Keratinocyte (primary cell): ENCODE measurements at regions not wholly inside any gene's neighbourhood (a gene's known extent, or its start where the extent isn't known, plus 50 kb on each side); places are given as distances from the start of the nearest gene placed in this dataset.

Source experiments
- DNase-seq: peaks from one replicate; pipeline ENCODE4 v3.0.0-alpha.2; 2011; ENCODE audit warnings: low read depth, missing footprints, low spot score
- FAIRE-seq: peaks from 2 replicates; lab custom pipeline; 2011; peaks lifted over from hg19 to GRCh38; lab: Jason Lieb, UNC
- H2AFZ ChIP-seq: 2 replicates; pipeline ENCODE4 v1.6.0; 2012; ENCODE audit warnings: low read length, control low read depth, inconsistent platforms; ENCODE audit not compliant: control insufficient read depth
- H3K27ac ChIP-seq: 2 replicates; pipeline ENCODE4 v1.5.1; 2011; ENCODE audit warnings: low read length; ENCODE audit not compliant: control insufficient read depth, insufficient read depth
- H3K27me3 ChIP-seq: 3 replicates; pipeline ENCODE4 v1.6.0; 2011; ENCODE audit warnings: low read length; ENCODE audit not compliant: control insufficient read depth, insufficient read depth; ENCODE audit errors: extremely low read depth
- H3K36me3 ChIP-seq, 2 experiments: 2 replicates in 1 of 2; 3 replicates in 1 of 2; pipeline ENCODE4 v1.5.1; 2011; ENCODE audit warnings: low read length in 2 of 2, mild to moderate bottlenecking in 1 of 2; ENCODE audit not compliant: control insufficient read depth in 2 of 2, insufficient read depth in 2 of 2; ENCODE audit errors: extremely low read depth in 1 of 2
- H3K4me1 ChIP-seq: 3 replicates; pipeline ENCODE4 v1.5.1; 2011; ENCODE audit warnings: low read length; ENCODE audit not compliant: control insufficient read depth, insufficient read depth; ENCODE audit errors: extremely low read depth
- H3K4me2 ChIP-seq: 3 replicates; pipeline ENCODE4 v1.6.0; 2011; ENCODE audit warnings: low read depth, low read length; ENCODE audit not compliant: control insufficient read depth, insufficient read depth; ENCODE audit errors: extremely low read depth
- H3K4me3 ChIP-seq, 3 experiments: fragments of 200-600 bp in 1 of 3; sonication (generic) in 1 of 3; 2 replicates in 2 of 3; 3 replicates in 1 of 3; pipeline ENCODE4 v1.5.1; 2011 to 2016; ENCODE audit warnings: low read length in 3 of 3, mild to moderate bottlenecking in 3 of 3, control low read depth in 2 of 3, inconsistent platforms in 1 of 3, low read depth in 1 of 3, mixed read lengths in 1 of 3, mixed run types in 1 of 3, moderate library complexity in 1 of 3; ENCODE audit not compliant: control insufficient read depth in 2 of 3, insufficient read depth in 2 of 3; ENCODE audit errors: extremely low read depth in 1 of 3
- H3K79me2 ChIP-seq: 2 replicates; pipeline ENCODE4 v1.6.0; 2012; ENCODE audit warnings: low read length; ENCODE audit not compliant: control insufficient read depth, insufficient read depth
- H3K9ac ChIP-seq: 3 replicates; pipeline ENCODE4 v1.6.0; 2011; ENCODE audit warnings: low read length; ENCODE audit not compliant: control insufficient read depth, insufficient read depth; ENCODE audit errors: extremely low read depth
- H3K9me1 ChIP-seq: 3 replicates; pipeline ENCODE4 v1.6.0; 2011; ENCODE audit warnings: low read length; ENCODE audit not compliant: control insufficient read depth, insufficient read depth; ENCODE audit errors: extremely low read depth
- H3K9me3 ChIP-seq: 2 replicates; pipeline ENCODE4 v1.5.1; 2012; ENCODE audit warnings: low read depth, low read length; ENCODE audit not compliant: control insufficient read depth
- H4K20me1 ChIP-seq: 3 replicates; pipeline ENCODE4 v1.6.0; 2011; ENCODE audit warnings: low read length; ENCODE audit not compliant: control insufficient read depth, insufficient read depth; ENCODE audit errors: extremely low read depth
- CTCF ChIP-seq, 3 experiments: IDR thresholded peaks in 1 of 3; conservative IDR thresholded peaks in 1 of 3; optimal IDR thresholded peaks in 1 of 3; 2 replicates in 2 of 3; 3 replicates in 1 of 3; pipeline versions ENCODE3 to v1.5.1; 2011; ENCODE audit warnings: low read length in 3 of 3, mild to moderate bottlenecking in 3 of 3, moderate library complexity in 2 of 3, control low read depth in 1 of 3, inconsistent platforms in 1 of 3; ENCODE audit not compliant: insufficient read depth in 2 of 3; ENCODE audit errors: extremely low read depth in 1 of 3
- EZH2 ChIP-seq: IDR thresholded peaks from one replicate; pipeline ENCODE4 v1.6.1; 2012; ENCODE audit warnings: inconsistent platforms, mild to moderate bottlenecking, low read length, moderate library complexity
- dilution Hi-C: fragments of 300-500 bp; cut with MboI; formaldehyde crosslinking; loops from one replicate; pipeline ENCODE4 v1.7.0; 2020; ENCODE audit warnings: low sequenced_read_pairs; ENCODE audit not compliant: extremely low pct_ligation_motif_present

DNA sequence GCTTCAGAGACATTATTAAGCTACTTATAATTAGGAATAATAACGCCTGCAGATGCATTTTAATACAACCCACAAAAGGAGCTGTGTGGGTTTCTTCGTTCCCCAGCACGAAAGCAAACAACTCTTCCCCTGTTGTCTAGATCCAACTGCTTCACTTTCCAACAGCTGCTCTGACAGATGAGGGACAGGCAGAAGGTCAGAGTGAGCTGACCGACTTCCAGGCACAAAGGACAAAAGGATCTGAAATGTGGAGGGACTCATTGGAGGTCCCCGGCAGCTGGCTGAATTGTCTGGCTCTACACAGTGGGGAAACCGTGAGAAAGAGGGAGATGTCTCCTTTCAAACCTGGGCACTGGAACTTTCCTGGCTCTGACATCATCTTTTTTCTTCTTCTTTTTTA lies 79.1 kb upstream of the ALDH1B1 start:
- dilution Hi-C loops, result no loop called here

GRCh38 chr9:38312406-38312805 lies 80.1 kb upstream of the ALDH1B1 start:
- no peak for FAIRE-seq
- H3K4me3 ChIP-seq, result no peak overlapping the region
- no peak for DNase-seq

More for the DNA sequence above, 79.1 kb upstream of the ALDH1B1 start:
- TF ChIP-seq CTCF (optimal IDR thresholded peaks at IDR 0.05 in 1 of 3, IDR thresholded peaks at IDR 0.05 in 1 of 3, conservative IDR thresholded peaks at IDR 0.05 in 1 of 3; ENCODE audit: extremely low read depth in 1 of 3, insufficient read depth in 2 of 3, low read length in 3 of 3) (no peak), EZH2 (no peak)
- Histone ChIP-seq H4K20me1 (no peaks in the 10 kb centered on the region), H3K79me2 (no peaks in the 10 kb centered on the region), H3K27ac (no peak overlapping the region), H3K4me1 (no peaks in the 10 kb centered on the region), H2AFZ (no peak overlapping the region), H3K9ac (no peak overlapping the region), H3K9me3 (no peaks in the 10 kb centered on the region), H3K27me3 (peaks cover 18% of the 10 kb centered on the region), H3K36me3 (no peaks in the 10 kb centered on the region), H3K4me2 (no peak overlapping the region), H3K4me3 (no peak overlapping the region), H3K9me1 (no peaks in the 10 kb centered on the region)
- FAIRE-seq, result no peak
- DNase-seq, result no peak

More at GRCh38 chr9:38312406-38312805, 80.1 kb upstream of the ALDH1B1 start:
- TF ChIP-seq EZH2 (no peak), CTCF (optimal IDR thresholded peaks at IDR 0.05 in 1 of 3, IDR thresholded peaks at IDR 0.05 in 1 of 3, conservative IDR thresholded peaks at IDR 0.05 in 1 of 3; ENCODE audit: extremely low read depth in 1 of 3, insufficient read depth in 2 of 3, low read length in 3 of 3) (no peak)
- Histone ChIP-seq H3K36me3 (no peaks in the 10 kb centered on the region), H4K20me1 (no peaks in the 10 kb centered on the region), H3K27ac (no peak overlapping the region), H3K9ac (no peak overlapping the region), H3K27me3 (peaks cover 20% of the 10 kb centered on the region), H2AFZ (no peak overlapping the region), H3K9me3 (no peaks in the 10 kb centered on the region), H3K4me1 (no peaks in the 10 kb centered on the region), H3K4me2 (no peak overlapping the region), H3K9me1 (no peaks in the 10 kb centered on the region), H3K79me2 (no peaks in the 10 kb centered on the region)
- dilution Hi-C loops, result no loop called here
